DND-41 (cell line): ENCODE measurements at regions not wholly inside any gene's neighbourhood (a gene's known extent, or its start where the extent isn't known, plus 50 kb on each side); places are given as distances from the start of the nearest gene placed in this dataset.

Source experiments
- CTCF ChIP-seq: IDR thresholded peaks from 2 replicates; pipeline ENCODE4 v1.5.1; 2012; ENCODE audit warnings: borderline replicate concordance, low read length, moderate library complexity, mild to moderate bottlenecking; ENCODE audit not compliant: poor library complexity, severe bottlenecking; ENCODE audit errors: extremely low read depth
- EZH2 ChIP-seq: IDR thresholded peaks from 3 replicates; pipeline ENCODE4 v1.6.1; 2012; ENCODE audit warnings: borderline replicate concordance, low read depth, mild to moderate bottlenecking, moderate library complexity, low read length, inconsistent platforms; ENCODE audit not compliant: severe bottlenecking

- no peak for TF ChIP-seq CTCF
- TF ChIP-seq EZH2, result no peak
Observed at GRCh38 chr5:60444661-60445360, 255.2 kb downstream of the DEPDC1B start.
